ENCODE measurements at regions not wholly inside any gene's neighbourhood (a gene's known extent, or its start where the extent isn't known, plus 50 kb on each side); places are given as distances from the start of the nearest gene placed in this dataset.
"Not testable (repeated sequence)": the region's sequence is repeated elsewhere in the genome, so short reads cannot be mapped to it uniquely, and the experiment has no call there.

GRCh38 chr1:165965857-165966256 is 138.4 kb downstream of the UCK2 start:
- TF ChIP-seq CTCF (IDR thresholded peaks at IDR 0.05; ENCODE audit: insufficient read depth, low read depth, low read length, missing control alignments): no peak
- H3K4me3 ChIP-seq (ENCODE audit: low read depth, low read length): no peak overlapping the region
- DNase-seq (ENCODE audit: low read depth): no peak

- not testable (repeated sequence) for H3K4me3 ChIP-seq (ENCODE audit: low read depth, low read length); DNase-seq (ENCODE audit: low read depth)
Measured at GRCh38 chr1:165969366-165969765, 142.0 kb downstream of the UCK2 start.

- DNase-seq (ENCODE audit: low read depth): no peak
- H3K4me3 ChIP-seq (ENCODE audit: low read depth, low read length): no peak overlapping the region
- no peak for TF ChIP-seq CTCF (IDR thresholded peaks at IDR 0.05; ENCODE audit: insufficient read depth, low read depth, low read length, missing control alignments)
Measured at GRCh38 chr1:165974598-165975131, 147.3 kb downstream of the UCK2 start.

- DNase-seq (ENCODE audit: low read depth): no peak
- no peak for TF ChIP-seq CTCF (IDR thresholded peaks at IDR 0.05; ENCODE audit: insufficient read depth, low read depth, low read length, missing control alignments)
- no peak overlapping the region for H3K4me3 ChIP-seq (ENCODE audit: low read depth, low read length)
Measured at GRCh38 chr1:165988275-165988674, 160.9 kb downstream of the UCK2 start.

- TF ChIP-seq CTCF (IDR thresholded peaks at IDR 0.05; ENCODE audit: insufficient read depth, low read depth, low read length, missing control alignments): no peak
- H3K4me3 ChIP-seq (ENCODE audit: low read depth, low read length): no peak overlapping the region
- DNase-seq (ENCODE audit: low read depth): peak; percentile 28
Measured at GRCh38 chr1:165988817-165989216, 161.4 kb downstream of the UCK2 start.

- TF ChIP-seq CTCF (IDR thresholded peaks at IDR 0.05; ENCODE audit: insufficient read depth, low read depth, low read length, missing control alignments): no peak
- no peak overlapping the region for H3K4me3 ChIP-seq (ENCODE audit: low read depth, low read length)
- no peak for DNase-seq (ENCODE audit: low read depth)
Measured at GRCh38 chr1:165992533-165992932, 165.1 kb downstream of the UCK2 start.

GRCh38 chr1:165994107-165994506 is 166.7 kb downstream of the UCK2 start:
- no peak for DNase-seq (ENCODE audit: low read depth)
- H3K4me3 ChIP-seq (ENCODE audit: low read depth, low read length): no peak overlapping the region
- no peak for TF ChIP-seq CTCF (IDR thresholded peaks at IDR 0.05; ENCODE audit: insufficient read depth, low read depth, low read length, missing control alignments)
